ENCODE measurements at regions not wholly inside any gene's neighbourhood (a gene's known extent, or its start where the extent isn't known, plus 50 kb on each side); places are given as distances from the start of the nearest gene placed in this dataset.
"Not testable (repeated sequence)": the region's sequence is repeated elsewhere in the genome, so short reads cannot be mapped to it uniquely, and the experiment has no call there.

DNA sequence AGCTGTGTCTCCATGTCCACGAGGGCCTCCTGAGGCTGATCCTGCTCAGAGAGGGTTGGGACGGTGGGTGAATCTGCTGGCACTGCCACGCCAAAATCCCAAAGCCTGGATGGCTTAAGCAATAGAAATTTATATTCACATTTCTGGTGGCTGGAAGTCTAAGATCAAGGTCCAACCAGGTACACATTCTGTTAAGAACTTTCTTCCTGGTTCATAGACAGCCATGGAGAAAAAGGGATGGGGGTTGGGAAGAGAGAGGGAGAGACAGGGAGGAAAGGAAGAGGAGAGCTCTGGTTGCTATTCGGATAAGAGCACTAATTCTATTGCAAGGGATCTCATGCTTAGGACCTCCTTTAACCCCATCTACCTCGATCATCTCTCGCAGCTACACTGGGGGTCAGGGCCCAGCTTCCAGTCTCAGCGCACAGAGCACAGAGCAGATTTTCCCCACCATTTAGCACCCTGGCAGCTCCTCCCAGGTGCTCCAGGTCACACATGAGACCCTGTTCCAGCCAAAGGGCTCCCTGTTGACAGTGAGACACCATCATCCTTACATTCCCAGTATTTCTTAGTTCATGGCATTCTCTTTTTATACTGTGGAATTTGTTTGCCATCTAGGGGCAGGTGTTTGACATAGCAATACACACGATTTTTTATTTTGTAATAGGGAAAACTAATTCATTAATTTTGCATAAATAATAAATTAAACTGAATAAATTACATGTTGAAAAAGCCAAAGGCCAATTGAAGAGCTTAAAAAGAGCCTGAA, 615.6 kb downstream of the RPIA start:
- not testable (repeated sequence) for DNase-seq

- not testable (repeated sequence) for DNase-seq
Measured at GRCh38 chr2:89318990-89319389, 627.5 kb downstream of the RPIA start.

DNA sequence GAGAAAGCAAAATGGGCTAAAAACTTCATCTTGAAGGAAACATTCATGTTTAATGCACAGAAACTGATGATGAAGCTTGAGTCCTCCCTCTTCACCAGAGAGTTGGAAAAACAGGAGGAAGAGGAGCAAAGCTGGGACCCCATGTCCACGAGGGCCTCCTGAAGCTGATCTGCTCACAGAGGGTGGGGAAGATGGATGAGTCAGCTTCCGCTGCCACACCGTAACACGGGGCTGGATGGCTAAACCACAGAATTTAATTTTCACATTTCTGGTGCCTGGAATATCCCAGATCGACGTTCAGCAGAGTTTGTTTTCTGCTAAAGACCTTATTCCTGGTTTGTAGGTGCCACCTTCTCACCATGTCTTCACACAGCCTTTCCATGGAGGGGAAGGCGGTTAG, 634.4 kb downstream of the RPIA start:
- not testable (repeated sequence) for DNase-seq

- DNase-seq, result not testable (repeated sequence)
Measured at GRCh38 chr2:89326455-89326854, 635.0 kb downstream of the RPIA start.

DNA sequence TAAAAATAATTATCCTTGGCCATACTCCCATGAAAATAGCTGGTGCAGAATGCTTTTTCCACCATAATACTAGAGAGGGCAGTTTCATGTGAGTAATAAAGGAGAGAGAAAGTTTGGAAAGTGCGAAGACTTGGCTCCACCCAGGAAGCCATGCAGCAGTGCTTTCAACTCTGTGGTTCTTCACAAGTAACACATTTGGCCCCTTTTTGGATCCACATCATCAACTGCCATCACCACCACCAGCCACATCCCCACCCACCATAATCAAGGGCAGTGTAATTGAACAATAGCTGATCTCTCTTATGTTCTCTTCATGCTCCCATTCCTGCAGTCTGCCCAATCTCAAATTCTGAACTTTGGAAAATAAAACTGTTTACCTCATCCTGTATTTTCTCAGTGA, 637.3 kb downstream of the RPIA start:
- DNase-seq, result not testable (repeated sequence)
